ENCODE measurements at regions not wholly inside any gene's neighbourhood (a gene's known extent, or its start where the extent isn't known, plus 50 kb on each side); places are given as distances from the start of the nearest gene placed in this dataset.

DNA sequence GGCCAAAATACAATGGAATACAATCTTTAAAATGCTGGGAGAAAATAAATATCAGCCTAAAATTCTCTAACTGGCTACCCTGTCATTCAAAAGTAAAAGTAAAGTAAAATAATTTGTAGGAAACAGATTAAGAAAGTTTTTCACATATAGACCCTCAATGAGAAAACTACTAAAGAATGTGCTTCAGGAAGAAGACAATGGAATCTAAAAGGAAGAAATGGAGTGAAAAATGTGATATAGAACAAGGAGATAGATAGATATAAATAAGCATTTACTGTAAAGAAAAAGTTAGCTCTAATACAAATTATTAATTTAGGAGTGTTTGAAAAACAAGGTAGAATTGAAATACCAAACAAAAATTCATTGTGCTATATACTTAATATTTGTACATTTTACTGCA lies 368.6 kb upstream of the MPDZ start:
- no peak for DNase-seq (ENCODE audit: low read depth)

DNA sequence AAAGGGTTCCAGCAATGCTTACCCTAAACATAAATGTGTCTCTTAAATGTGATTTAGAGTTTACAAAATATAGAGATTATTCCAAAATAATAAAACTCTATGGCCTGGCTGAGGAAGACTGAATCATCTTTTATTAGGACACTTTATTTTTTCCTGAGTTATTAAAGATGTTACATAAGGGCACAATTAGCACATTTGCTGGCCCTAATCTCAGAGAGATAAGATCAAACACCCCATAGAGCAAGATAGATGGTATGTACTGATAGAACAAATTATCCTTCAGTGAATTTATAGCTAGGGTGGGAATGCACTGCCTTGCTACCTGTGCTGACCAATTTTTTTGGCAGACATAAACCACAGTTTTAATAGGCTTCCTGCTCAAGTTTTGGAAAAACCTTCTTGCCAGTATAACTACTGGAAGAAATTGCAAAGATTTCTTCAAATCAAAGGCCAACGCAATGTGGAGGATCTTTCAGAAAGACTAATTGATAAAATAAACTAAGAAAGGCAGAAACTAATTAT lies 367.1 kb upstream of the MPDZ start:
- no peak for DNase-seq (ENCODE audit: low read depth)

DNA sequence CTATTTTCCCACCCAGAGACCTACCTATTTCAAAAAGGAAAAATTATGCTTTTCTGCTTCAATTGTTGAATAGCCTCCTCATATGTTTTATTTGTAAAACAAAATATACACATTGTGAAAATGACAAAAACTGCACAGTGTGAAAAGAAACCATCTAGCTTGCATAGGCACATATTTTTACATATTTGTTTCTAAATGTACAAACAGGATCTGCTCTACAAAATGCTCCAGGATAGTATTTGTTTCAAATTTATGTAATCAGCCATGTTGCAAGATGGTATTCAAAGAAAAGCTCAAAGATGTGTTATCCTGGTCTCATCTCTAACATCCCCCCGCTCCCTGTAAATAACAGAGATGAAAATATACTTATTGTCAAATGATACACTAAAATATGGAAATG lies 366.1 kb upstream of the MPDZ start:
- DNase-seq (ENCODE audit: low read depth) = no peak

DNA sequence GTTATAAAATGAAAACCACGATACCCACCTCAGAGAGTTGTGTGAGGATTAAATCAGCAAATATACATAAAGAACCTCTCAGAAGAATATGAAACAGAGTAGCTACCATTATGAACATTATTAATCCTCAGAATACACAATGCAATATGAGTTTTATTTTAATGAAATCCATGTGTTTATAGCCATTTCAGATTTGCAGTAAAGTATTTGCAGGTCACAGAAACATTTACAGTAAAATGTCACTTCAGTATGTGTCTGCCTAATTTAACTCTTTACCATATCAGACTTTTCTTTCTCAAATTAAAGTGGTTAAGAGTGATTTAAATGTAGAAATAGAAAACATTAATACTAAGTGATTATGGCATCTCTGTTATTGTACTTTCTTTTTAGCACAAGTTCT lies 365.2 kb upstream of the MPDZ start:
- no peak for DNase-seq (ENCODE audit: low read depth)

DNA sequence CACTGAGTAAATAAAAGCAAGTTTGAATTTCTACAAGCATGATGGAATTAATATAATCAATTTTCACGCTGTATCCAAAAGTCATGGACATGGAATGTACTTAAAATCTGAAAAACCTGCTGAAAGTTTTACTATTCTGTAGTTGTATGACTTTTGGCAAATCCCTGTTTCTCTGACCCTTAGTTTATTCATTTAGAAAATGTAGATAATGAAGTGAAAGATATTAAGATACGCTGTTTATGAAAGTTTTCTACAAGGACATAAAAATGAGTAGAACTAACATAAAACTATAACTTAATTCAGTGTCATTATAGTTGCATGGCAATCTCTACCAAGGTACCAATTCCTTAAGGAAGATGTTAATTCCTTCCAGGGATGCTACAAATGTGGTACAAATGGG lies 363.2 kb upstream of the MPDZ start:
- no peak for DNase-seq (ENCODE audit: low read depth)

DNA sequence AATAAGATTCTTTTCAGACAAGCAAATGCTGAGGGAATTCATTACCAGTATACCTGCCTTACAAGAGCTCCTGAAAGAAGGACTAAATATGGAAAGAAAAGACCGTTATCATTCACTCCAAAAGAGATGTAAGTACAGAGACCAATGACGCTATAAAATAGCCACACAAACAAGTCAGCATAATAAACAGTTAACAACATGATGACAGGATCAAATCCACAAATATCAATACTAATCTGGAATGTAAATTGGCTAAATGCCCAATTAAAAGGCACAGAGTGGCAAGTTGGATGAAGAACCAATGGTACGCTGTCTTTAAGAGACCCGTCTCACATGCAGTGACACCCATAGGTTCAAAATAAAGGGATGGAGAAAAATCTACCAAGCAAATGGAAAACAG lies 349.6 kb upstream of the MPDZ start:
- DNase-seq (ENCODE audit: low read depth) = no peak

DNA sequence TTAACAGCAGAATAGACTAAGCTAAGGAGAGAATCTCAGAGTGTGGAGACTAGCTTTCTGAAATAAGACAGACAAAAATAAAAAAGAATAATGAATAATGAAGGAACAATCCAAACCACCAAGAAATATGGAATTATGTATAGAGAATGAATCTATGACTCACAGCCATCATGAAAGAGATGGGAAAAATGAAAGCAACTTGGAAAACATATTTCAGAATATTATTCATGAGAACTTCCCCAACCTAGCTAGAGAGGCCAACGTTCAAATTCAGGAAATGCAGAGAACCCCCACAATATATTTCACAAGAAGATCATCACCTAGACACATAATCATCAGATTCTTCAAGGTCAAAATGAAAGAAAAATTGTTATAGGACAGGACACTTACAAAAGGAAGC lies 349.0 kb upstream of the MPDZ start:
- peak; percentile 34 for DNase-seq (ENCODE audit: low read depth)

DNA sequence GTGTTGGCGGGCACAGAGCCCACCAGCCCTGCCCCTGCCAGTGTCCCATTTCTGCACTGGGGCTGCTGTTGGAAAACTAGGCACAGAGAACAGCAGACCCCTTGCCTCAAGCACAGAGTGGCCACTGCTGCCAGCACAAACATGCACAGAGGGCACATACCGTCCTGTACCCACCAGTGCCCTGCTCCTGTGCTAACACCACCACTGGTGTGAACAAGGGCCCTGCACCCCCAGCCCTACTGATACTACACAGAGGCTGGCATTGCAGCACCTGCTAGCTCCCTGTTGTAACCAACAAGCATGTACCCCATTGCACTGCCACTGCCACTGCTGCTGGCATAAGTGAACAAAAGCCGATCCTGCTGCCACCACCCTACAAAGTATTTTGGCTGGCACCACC lies 348.0 kb upstream of the MPDZ start:
- DNase-seq (ENCODE audit: low read depth) = no peak

DNA sequence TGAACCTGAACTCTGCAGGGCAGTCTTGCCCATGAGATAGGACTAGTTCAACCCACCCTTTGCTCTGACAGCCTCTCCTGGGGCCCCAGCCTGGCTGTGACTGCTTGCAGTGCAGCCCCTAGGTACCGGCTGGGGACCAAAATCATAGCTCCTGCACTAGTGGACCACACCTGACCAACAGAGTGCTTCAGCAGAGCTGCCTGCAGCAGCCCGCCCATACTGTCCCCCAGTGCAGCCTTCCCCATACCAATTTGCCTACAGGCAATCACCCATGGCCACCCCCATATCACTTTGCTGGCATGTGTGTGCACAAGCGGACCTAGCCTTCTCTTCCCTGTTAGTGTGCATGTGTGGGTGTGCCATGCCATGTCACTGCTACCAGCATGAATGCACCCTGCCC lies 347.6 kb upstream of the MPDZ start:
- DNase-seq (ENCODE audit: low read depth) = no peak

DNA sequence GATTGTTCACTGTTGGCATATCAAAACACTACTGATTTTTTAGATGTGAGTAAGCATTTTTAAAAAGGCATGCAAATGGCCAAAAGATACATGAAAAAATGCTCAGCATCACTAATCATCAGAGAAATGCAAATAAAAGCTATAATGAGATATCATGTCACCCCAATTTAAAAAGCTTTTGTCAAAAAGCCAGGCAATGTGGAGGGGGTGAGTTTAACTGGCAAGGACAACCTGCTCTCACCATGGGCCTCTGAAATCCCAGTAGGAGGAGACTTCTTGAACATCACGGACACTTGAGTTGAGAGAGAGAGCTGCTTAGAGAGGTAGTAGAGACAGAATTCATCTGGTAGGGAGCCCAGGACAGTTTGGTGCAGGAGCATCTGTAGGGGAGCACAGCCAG lies 347.1 kb upstream of the MPDZ start:
- no peak for DNase-seq (ENCODE audit: low read depth)

DNA sequence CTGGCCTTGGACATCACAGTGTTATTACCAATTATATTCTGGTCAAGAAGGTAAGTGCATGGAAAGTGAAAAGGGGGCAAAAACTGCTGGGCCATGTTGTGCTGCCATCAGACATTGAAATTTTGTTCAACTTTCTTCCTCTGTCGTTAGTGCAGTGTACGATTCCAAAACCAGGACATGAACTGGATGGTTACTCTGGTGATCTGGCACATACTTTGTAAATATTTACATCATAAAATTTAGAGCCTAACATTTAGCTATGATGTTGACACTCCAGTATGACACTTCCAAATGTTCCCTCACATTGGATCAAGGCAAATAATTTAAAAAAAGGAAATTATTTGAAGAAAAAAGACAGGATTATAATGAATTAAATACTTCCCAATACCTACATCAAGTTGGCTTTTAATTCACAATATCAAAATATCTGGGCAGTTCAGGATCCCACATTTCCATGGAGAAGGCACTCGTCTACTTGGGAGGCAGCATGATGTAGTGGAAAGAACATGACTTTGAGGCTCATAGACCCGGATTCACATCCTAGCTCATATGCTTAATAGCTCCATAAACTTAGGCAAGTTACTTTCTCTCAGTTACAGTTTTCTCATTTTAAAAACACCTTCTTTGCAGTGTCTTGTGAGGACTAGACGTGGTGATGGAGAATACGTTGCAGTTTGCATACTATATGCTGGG lies 342.5 kb upstream of the MPDZ start:
- no peak for DNase-seq (ENCODE audit: low read depth)

DNA sequence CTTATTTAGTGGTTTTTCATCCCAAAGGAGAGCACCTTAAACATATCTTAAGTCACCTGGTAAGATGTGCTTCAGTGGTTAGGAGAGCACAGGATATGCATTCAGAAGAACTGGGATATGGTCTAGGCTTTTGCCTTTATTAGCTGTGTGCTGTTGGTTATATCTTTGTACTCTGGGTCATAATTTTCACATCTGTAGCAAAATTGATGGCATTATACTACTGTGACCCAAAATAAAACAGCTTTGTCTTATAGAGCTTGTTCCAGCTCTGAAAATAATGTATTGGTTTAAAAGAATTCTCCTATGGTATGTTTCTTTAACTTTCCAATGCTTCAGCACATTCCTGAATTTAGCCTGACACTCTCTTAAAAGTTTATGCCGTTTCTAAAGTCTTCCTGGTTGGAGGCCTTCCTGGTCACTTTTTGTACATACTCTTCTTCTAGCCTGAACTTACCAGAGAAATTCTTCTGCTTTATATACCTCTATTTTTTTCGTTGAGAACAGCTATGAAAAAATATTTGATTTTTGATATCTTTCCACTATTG lies 337.1 kb upstream of the MPDZ start:
- no peak for DNase-seq (ENCODE audit: low read depth)

DNA sequence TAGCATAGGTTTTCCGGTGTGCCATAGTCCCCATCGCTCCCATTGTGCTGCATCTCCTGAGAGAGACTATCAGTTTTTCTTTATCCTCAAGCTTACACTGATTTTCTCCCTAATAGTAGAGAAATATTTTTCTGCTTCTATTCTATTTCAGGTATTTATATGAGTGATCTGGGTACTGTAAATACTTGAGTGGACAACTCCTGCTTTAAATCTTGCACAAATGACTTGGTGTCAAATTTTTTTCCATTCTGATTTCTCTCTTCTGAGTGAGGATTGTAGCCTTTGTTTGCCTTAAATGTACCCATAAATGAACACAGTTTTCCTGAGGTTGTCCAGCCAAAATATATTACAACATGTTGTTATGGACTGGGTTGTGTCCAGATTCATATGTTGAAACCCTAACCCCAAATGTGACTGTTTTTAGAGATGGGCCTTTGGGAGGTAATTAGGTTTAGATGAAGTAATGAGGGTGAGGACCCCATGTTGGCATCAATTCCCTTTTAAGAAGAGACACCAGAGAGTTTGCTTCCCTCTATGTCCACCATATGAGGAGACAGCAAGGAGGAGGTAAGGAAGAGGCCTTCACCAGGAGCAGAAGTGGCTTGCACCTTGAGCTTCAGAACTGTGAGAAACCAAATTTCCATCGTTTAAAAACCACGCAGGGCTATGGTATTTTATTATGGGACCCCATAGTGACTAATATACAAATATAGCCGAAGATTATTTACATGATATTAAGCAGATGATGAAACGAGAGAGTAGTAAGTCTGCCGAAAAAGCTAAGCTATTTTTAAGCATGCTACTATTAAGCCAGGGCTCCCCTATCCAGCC lies 336.4 kb upstream of the MPDZ start:
- DNase-seq (ENCODE audit: low read depth) = no peak

DNA sequence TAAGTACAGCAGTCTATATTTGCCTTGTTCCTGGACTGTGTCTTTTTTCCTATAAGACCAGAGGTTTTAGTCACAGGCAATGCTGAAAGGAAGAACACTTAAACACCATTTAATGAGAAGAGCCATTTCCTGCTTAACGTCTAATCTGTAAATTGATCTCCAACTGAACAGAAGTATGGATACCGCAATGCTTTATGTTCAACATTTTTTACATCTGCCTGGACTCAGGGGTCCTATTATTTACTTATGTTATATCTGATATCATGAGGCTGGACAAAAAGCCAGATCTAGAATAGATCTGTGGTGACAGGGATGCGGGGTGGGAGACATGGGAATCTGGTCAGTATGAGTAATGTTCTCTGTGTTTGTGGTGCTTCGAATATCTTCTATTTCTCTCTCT lies 334.6 kb upstream of the MPDZ start:
- no peak for DNase-seq (ENCODE audit: low read depth)

DNA sequence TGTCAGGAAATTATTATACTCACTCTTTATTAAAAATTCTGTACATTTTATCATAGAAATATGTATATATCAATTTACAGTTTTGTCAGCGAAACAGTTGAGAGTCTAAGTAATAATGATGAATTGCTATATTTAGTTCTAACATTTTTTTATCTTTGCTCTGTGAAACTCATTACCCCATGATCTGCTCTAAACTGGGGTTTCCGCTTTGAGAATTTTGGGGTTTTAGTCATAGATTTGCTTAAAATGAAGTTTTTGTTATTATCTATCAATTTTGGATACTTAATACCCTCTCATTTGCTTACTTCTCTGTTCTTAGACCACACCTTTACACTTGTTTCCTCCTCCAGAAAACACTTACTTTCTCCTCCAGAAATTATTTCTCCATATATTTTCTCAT lies 333.8 kb upstream of the MPDZ start:
- DNase-seq (ENCODE audit: low read depth) = no peak

DNA sequence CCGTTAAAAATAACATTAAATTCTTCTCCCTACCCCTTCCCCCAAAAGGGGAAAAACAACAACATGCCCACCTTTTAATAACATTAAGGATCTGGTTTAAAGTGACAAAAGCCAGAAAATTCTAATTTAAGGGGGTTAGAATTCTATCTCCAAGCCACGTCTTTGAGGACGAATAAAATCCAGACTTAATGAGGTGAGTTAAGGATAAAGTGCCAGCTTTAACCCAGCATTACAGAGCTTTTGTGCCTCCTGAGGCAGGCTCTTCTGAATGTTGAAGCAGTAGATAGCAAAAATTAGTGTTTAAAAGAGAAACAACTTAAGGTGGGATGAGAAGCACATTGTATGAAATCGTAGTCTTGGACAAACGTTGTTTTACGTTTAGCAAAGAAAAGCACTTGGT lies 329.0 kb upstream of the MPDZ start:
- DNase-seq (ENCODE audit: low read depth) = no peak

DNA sequence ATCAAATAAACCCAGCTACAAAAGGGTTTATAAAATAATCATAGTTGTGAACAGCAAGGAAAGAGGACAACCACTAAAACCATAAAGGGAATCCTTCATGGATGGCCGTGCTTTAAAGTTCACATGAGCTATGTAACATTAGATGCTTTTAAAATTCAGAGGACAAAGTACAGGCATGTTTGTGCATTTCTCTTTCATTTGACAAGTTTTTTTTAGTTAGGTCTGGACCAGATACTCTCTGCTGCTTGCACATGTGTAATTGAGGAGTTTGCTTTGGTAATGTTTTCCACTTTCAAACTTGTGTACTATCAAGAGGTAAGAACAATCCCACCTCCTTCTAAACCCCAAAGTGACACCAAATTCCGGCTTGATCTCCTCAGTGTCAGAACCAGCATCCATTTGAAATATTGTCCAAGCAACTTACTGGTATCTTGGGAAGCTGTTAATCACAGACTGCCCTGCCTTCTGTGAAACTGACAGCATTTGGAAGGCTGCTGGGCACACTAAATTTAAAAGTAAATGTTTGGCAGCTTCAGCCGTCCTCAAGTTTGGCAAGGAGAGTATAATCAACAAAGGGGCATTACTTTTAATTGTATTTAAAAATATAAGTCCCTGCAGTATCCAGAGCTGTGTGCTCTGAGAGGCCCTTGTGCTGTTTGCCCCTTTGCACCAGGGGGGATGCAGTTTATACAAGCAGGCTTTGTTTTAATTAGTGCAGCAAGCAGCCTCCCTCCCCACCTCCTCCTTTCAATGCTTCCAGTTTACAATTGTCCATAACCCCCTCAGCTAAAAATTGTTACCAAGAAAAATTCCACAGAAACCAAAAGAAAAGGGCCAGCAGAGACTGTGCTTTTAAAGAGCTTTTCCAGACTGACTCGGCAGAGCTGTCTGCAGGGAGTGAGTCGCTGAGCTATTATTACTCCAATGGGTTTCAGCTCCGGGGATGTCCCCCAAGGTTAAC lies 328.3 kb upstream of the MPDZ start:
- DNase-seq (ENCODE audit: low read depth) = no peak

DNA sequence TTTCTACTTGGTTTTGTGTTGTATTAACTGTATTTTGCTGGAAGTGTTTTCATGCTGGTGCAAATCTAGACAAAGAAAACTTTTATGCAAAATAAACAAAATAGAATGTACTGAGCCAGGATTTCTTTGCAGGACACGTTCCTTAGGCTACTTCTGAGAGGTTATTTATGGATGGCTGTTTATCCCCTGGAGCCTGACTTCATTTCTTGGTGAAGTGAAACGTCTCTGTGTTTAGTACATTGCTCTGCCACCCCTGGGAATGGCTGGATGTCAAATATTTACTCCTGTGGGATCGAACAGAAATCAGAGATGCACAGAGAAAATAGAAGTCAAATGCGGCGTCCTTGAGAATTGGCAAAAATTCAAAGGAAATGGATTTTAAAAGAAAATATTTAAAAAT lies 327.1 kb upstream of the MPDZ start:
- DNase-seq (ENCODE audit: low read depth) = no peak

DNA sequence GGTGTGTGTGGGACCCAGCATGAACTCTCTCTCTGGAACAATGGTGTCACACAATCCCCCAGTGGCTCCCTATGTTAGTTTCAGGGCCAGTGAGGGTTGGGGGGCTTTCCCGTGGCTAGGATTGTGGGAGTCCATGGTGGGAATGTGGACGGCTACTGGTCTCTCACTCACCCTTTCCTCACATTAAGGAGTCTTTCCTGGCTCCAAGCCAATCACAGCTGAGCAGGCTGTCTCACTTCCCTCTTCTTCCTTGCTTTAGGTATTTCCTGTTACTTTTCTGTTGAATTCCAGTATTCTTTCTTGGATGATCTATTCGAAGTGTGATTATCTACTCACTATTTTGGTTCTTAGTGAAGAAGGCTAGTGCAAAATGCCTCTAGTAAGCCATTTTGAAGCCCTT lies 324.4 kb upstream of the MPDZ start:
- DNase-seq (ENCODE audit: low read depth) = no peak

DNA sequence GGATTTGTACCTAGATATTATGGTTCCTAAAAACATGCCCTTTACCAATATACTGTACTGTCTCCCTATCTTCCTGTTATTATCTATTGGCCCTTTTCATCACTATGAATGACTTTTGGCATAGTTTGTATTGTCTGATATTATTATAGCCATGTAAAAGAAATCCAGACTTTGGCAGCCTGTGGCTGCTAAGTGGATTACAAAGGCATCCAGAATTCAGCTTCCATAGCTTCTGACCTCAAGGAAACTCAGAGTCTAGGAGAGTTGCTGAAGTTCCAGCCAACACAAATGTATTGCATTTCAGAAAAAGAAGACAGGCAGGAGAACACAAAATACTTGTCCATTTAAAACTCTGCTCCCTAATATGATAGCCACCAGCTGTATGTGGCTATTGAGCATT lies 319.2 kb upstream of the MPDZ start:
- DNase-seq (ENCODE audit: low read depth) = no peak

DNA sequence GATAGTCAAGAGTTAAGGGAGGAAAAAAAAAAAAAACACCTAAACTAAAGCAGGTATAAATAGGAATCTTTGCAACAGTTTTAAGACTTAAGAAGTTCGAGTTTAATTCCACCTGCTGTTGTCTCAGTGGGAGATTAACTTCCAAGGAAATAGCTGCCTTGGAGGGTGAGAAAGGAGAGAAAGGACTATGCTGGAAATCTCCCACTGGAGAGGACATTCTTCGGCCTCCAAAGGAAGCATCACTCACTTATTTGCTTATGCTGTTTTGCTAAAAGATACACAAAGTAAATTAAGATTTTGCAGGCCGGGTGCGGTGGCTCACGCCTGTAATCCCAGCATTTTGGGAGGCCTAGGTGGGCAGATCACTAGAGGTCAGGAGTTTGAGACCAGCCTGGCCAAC lies 317.9 kb upstream of the MPDZ start:
- no peak for DNase-seq (ENCODE audit: low read depth)

DNA sequence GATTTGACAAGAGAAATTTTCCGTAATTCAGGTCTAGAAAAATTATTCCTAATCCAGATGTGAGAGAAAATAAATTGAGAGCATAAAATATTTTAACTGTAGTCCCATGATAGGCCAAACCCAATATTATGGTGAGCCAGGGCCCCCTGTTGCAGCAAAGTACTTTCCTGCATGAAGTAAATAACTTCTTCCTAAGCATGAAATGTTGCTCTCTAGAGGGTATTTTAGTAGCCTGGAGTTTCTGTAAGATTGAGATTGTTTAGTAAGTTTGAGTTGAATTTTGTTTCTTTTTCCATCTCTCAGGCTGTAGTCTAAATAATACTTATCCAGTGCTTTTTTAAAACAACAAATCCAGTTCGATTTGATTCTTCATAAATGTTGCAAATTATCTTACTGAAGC lies 317.5 kb upstream of the MPDZ start:
- DNase-seq (ENCODE audit: low read depth) = no peak
